Prostate gland (tissue), 2 donors: ENCODE measurements at regions not wholly inside any gene's neighbourhood (a gene's known extent, or its start where the extent isn't known, plus 50 kb on each side); places are given as distances from the start of the nearest gene placed in this dataset.
"Not testable (repeated sequence)": the region's sequence is repeated elsewhere in the genome, so short reads cannot be mapped to it uniquely, and the experiment has no call there.

ENCODE experiments used
- CTCF ChIP-seq, 4 experiments: fragments of 200-600 bp in 2 of 4; fragments of 450-650 bp in 2 of 4; sonication (generic) in 2 of 4; IDR thresholded peaks; 1 replicate in 3 of 4; 2 replicates in 1 of 4; pipeline ENCODE4 v1.5.1; 2016 to 2019; ENCODE audit warnings: antibody characterized with exemption in 4 of 4, mild to moderate bottlenecking in 2 of 4, moderate library complexity in 2 of 4
- POLR2A ChIP-seq: fragments of 450-650 bp; IDR thresholded peaks from one replicate; pipeline ENCODE4 v1.6.1; 2016; ENCODE audit warnings: antibody characterized with exemption, mild to moderate bottlenecking
- POLR2AphosphoS5 ChIP-seq: sonication (generic); formaldehyde crosslinking; IDR thresholded peaks from one replicate; pipeline ENCODE4 v1.6.1; 2017; ENCODE audit warnings: antibody characterized with exemption

- not testable (repeated sequence) for TF ChIP-seq CTCF (IDR thresholded peaks at IDR 0.05); POLR2AphosphoS5; POLR2A
Measured at GRCh38 chr20:25864963-25865714, 168.5 kb upstream of the ZNF337 start.
